NCI-H526 treated with DMSO at 0.1 percent for 48 hours (cell line): ENCODE measurements at regions not wholly inside any gene's neighbourhood (a gene's known extent, or its start where the extent isn't known, plus 50 kb on each side); places are given as distances from the start of the nearest gene placed in this dataset.
"Not testable (repeated sequence)": the region's sequence is repeated elsewhere in the genome, so short reads cannot be mapped to it uniquely, and the experiment has no call there.

Experiments
- DNase-seq: peaks from one replicate; lab custom pipeline; 2025; lab: John Stamatoyannopoulos, UW

- DNase-seq: no peak
Observed at GRCh38 chr3:88677298-88677697, 430.1 kb upstream of the EPHA3 start.

- no peak for DNase-seq
Observed at GRCh38 chr3:88678747-88679146, 428.7 kb upstream of the EPHA3 start.

GRCh38 chr3:88690287-88690686 lies 417.1 kb upstream of the EPHA3 start:
- no peak for DNase-seq

GRCh38 chr3:88691081-88691480 lies 416.3 kb upstream of the EPHA3 start:
- DNase-seq: no peak

- no peak for DNase-seq
Observed at GRCh38 chr3:88703501-88704059, 403.8 kb upstream of the EPHA3 start.

GRCh38 chr3:88704338-88704737 lies 403.1 kb upstream of the EPHA3 start:
- no peak for DNase-seq

- DNase-seq: no peak
Observed at GRCh38 chr3:88707837-88708236, 399.6 kb upstream of the EPHA3 start.

GRCh38 chr3:88712552-88712951 lies 394.9 kb upstream of the EPHA3 start:
- no peak for DNase-seq

- DNase-seq: no peak
Observed at GRCh38 chr3:88713233-88713691, 394.2 kb upstream of the EPHA3 start.

- no peak for DNase-seq
Observed at GRCh38 chr3:88725440-88726165, 381.8 kb upstream of the EPHA3 start.

- DNase-seq: no peak
Observed at GRCh38 chr3:88732186-88732585, 375.2 kb upstream of the EPHA3 start.

- no peak for DNase-seq
Observed at GRCh38 chr3:88742106-88742505, 365.3 kb upstream of the EPHA3 start.

GRCh38 chr3:88742674-88743507 lies 364.5 kb upstream of the EPHA3 start:
- no peak for DNase-seq

- DNase-seq: no peak
Observed at GRCh38 chr3:88744896-88745295, 362.5 kb upstream of the EPHA3 start.

GRCh38 chr3:88747145-88747544 lies 360.3 kb upstream of the EPHA3 start:
- not testable (repeated sequence) for DNase-seq

- no peak for DNase-seq
Observed at GRCh38 chr3:88758676-88759075, 348.7 kb upstream of the EPHA3 start.

- no peak for DNase-seq
Observed at GRCh38 chr3:88767746-88768145, 339.7 kb upstream of the EPHA3 start.

- no peak for DNase-seq
Observed at GRCh38 chr3:88773766-88774165, 333.7 kb upstream of the EPHA3 start.

- DNase-seq: no peak
Observed at GRCh38 chr3:88775026-88775690, 332.3 kb upstream of the EPHA3 start.

GRCh38 chr3:88779482-88779881 lies 327.9 kb upstream of the EPHA3 start:
- no peak for DNase-seq

- no peak for DNase-seq
Observed at GRCh38 chr3:88784925-88785324, 322.5 kb upstream of the EPHA3 start.

GRCh38 chr3:88785841-88786240 lies 321.6 kb upstream of the EPHA3 start:
- no peak for DNase-seq
